ENCODE measurements at regions not wholly inside any gene's neighbourhood (a gene's known extent, or its start where the extent isn't known, plus 50 kb on each side); places are given as distances from the start of the nearest gene placed in this dataset.

DNA sequence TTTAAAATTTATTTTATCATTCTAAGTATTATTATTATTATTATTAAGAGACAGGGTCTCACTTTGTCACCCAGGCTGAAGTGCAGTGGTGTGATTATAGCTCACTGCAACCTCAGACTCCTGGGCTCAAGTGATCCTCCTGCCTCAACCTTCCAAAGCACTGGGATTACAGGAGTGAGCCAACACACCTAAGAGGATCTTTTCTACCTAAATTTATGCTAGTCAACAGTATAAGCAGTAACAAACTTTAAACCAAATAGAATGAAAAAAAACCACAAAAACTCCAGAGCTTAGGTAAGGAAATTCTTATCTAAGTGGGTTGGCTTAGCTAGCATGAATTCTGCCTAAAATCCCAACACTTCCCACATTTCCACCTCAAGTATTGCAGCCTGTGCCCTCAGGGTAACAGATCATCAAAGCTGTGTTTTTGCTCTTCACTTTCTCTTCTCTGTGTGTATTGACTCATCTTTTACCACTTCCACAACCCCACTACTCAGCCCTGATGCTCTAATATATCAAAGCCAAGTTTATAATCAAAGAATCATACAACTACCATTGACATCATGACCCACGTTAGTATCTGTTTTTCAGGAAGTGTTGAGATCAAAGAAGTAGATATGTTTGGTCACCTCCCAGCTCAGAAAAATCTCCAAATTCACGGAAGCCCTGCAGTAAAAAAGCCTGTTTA, 93.7 kb upstream of the SPON1 start:
- DNase-seq (ENCODE audit: low read depth) = peak; percentile 62
- TF ChIP-seq, protein P1, sequence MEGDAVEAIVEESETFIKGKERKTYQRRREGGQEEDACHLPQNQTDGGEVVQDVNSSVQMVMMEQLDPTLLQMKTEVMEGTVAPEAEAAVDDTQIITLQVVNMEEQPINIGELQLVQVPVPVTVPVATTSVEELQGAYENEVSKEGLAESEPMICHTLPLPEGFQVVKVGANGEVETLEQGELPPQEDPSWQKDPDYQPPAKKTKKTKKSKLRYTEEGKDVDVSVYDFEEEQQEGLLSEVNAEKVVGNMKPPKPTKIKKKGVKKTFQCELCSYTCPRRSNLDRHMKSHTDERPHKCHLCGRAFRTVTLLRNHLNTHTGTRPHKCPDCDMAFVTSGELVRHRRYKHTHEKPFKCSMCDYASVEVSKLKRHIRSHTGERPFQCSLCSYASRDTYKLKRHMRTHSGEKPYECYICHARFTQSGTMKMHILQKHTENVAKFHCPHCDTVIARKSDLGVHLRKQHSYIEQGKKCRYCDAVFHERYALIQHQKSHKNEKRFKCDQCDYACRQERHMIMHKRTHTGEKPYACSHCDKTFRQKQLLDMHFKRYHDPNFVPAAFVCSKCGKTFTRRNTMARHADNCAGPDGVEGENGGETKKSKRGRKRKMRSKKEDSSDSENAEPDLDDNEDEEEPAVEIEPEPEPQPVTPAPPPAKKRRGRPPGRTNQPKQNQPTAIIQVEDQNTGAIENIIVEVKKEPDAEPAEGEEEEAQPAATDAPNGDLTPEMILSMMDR (IDR thresholded peaks at IDR 0.05; ENCODE audit: insufficient read depth, low read depth, low read length, missing control alignments) = no peak
- no peak overlapping the region for H3K4me3 ChIP-seq (ENCODE audit: low read length)

- no peak overlapping the region for H3K4me3 ChIP-seq (ENCODE audit: low read length)
- DNase-seq (ENCODE audit: low read depth) = no peak
- TF ChIP-seq, protein P1 (IDR thresholded peaks at IDR 0.05; ENCODE audit: insufficient read depth, low read depth, low read length, missing control alignments) = no peak
Measured at GRCh38 chr11:13869398-13869886, 93.1 kb upstream of the SPON1 start.

DNA sequence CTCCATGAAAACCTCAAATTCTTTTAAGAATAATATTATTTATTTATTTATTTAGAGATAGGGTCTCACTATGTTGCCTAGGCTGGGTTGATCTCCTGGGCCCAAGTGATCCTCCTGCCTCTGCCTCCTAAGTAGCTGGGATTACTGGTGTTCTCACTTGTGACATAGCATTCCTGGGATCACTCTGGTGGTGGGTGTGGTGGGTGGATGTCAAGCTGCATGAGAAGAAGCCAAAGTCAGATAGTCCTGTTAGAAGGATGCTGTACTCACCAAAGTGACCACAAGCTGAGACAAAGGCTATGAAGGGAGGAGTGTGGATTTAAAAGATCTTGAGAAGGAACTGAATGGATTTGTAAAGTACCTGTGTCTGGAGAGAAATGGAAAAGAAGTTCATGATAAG, 87.9 kb upstream of the SPON1 start:
- no peak overlapping the region for H3K4me3 ChIP-seq (ENCODE audit: low read length)

DNA sequence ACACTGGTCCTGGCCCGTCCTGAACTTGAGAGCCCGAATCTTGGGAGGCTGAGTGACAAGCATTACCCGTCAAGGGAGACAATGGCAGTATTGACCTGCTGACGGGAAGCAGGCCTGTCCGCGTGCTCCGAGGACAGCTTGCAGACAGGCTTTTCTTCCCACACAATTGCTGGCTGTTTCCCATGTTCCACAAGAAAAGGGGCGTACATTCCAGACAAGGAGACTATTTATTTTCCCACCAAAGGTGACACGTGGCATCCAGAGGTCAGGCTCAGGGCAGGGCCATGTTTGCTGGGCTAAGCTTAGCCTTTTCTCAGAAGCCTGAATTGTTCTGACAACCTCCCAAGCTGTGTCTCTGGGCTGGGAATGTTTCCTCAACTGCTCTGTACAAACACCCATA, 86.9 kb upstream of the SPON1 start:
- no peak for DNase-seq (ENCODE audit: low read depth)
- TF ChIP-seq, protein P1 (IDR thresholded peaks at IDR 0.05; ENCODE audit: insufficient read depth, low read depth, low read length, missing control alignments) = no peak
- no peak overlapping the region for H3K4me3 ChIP-seq (ENCODE audit: low read length)

More for the DNA sequence above, 87.9 kb upstream of the SPON1 start:
- DNase-seq (ENCODE audit: low read depth) = no peak
- TF ChIP-seq, protein P1 (IDR thresholded peaks at IDR 0.05; ENCODE audit: insufficient read depth, low read depth, low read length, missing control alignments) = no peak

DNA sequence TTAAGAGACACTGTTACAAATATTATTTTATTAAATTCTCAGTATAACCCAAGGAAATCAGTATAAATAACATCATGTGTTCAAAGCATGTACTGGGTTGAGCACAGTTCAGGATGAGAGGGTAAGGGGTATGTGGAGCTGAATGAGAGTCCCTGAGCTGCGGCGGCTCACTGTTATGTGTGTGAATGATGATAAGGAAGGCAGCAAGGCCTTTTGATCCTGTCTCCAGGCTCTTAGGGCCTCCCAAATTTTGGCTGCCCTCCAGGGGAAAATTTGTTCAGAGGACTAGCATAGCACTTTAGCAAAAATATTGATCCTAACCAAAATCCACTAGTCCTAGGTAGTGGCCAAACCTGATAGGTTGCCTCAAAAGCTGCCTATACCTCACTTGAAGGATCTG, 86.1 kb upstream of the SPON1 start:
- H3K4me3 ChIP-seq (ENCODE audit: low read length) = no peak overlapping the region
- TF ChIP-seq, protein P1 (IDR thresholded peaks at IDR 0.05; ENCODE audit: insufficient read depth, low read depth, low read length, missing control alignments) = no peak
- DNase-seq (ENCODE audit: low read depth) = no peak

GRCh38 chr11:13878077-13878476, 84.4 kb upstream of the SPON1 start:
- no peak overlapping the region for H3K4me3 ChIP-seq (ENCODE audit: low read length)
- no peak for DNase-seq (ENCODE audit: low read depth)
- TF ChIP-seq, protein P1 (IDR thresholded peaks at IDR 0.05; ENCODE audit: insufficient read depth, low read depth, low read length, missing control alignments) = no peak

DNA sequence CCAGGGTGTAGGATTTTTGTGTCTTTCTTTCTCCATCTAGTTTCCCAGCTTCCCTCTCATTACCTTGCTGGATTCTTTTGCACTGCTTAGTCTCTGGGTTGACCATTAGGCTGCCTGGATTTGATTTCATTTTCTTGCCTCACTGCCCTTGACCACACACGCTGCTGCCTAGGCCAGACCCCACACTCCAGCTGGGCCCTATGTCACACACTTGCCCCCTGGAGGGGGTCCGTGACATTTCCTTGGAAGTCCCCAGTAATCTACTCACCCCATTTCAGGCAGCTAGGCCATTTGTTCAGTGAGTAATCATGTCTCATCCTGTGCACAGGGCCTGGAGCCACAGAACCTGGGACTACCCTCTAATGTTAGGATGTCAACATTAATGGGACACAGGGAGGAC, 81.9 kb upstream of the SPON1 start:
- TF ChIP-seq, protein P1 (IDR thresholded peaks at IDR 0.05; ENCODE audit: insufficient read depth, low read depth, low read length, missing control alignments) = no peak
- DNase-seq (ENCODE audit: low read depth) = peak; percentile 41
- no peak overlapping the region for H3K4me3 ChIP-seq (ENCODE audit: low read length)
